A549 (cell line): ENCODE measurements at regions not wholly inside any gene's neighbourhood (a gene's known extent, or its start where the extent isn't known, plus 50 kb on each side); places are given as distances from the start of the nearest gene placed in this dataset.

ENCODE experiments used
- ATAC-seq, 2 experiments: fragments of 200-7000 bp in 1 of 2; fragments of >200 bp in 1 of 2; cut with Nextera tagmentation in 1 of 2; cut with Tn5 transposase in 1 of 2; 3 replicates each; pipeline versions ENCODE4 v1.8.0 to v1.9.1; 2018 to 2020; ENCODE audit warnings: mild to moderate bottlenecking in 1 of 2, moderate library complexity in 1 of 2
- CTCF ChIA-PET: fragments of 300-600 bp; sonication (Branson Sonifier 250); formaldehyde crosslinking; extraction: SDS; loops from one replicate; lab custom pipeline; 2021; ENCODE audit warnings: antibody characterized with exemption, inconsistent platforms; lab: Yijun Ruan, JAX
- POLR2A ChIA-PET: fragments of 350-600 bp; formaldehyde crosslinking; extraction: SDS; loops from one replicate; lab custom pipeline; 2021; ENCODE audit warnings: antibody characterized with exemption, inconsistent platforms; lab: Yijun Ruan, JAX
- DNase-seq, 2 experiments: peaks; one replicate each; pipeline versions ENCODE4 v3.0.0 to v3.0.0-alpha.2; 2011 to 2016; ENCODE audit warnings: low read depth in 1 of 2, low spot score in 1 of 2
- FAIRE-seq: peaks from 2 replicates; lab custom pipeline; 2011; peaks lifted over from hg19 to GRCh38; lab: Jason Lieb, UNC
- H3K27ac ChIP-seq, 2 experiments: fragments of >200 bp; sonication (Bioruptor Twin); formaldehyde crosslinking; 3 replicates each; pipeline ENCODE4 v1.5.1; 2016 to 2017
- H3K4me1 ChIP-seq: fragments of >200 bp; sonication (Bioruptor Twin); formaldehyde crosslinking; 3 replicates; pipeline ENCODE4 v1.6.1; 2016
- H3K4me2 ChIP-seq: fragments of >200 bp; sonication (Bioruptor Twin); formaldehyde crosslinking; 3 replicates; pipeline ENCODE4 v1.6.1; 2016
- H3K4me3 ChIP-seq: fragments of >200 bp; sonication (Bioruptor Twin); formaldehyde crosslinking; 3 replicates; pipeline ENCODE4 v1.5.1; 2016
- H3K9me3 ChIP-seq: fragments of >200 bp; sonication (Bioruptor Twin); formaldehyde crosslinking; 3 replicates; pipeline ENCODE4 v1.6.1; 2016
- BHLHE40 ChIP-seq: IDR thresholded peaks from 2 replicates; pipeline ENCODE4 v1.6.1; 2012; ENCODE audit warnings: low read depth, low read length, inconsistent platforms
- CBX8 ChIP-seq: fragments of 200-600 bp; sonication (generic); IDR thresholded peaks from 2 replicates; pipeline ENCODE4 v1.6.1; 2016
- E2F6 ChIP-seq: IDR thresholded peaks from 2 replicates; pipeline ENCODE4 v1.6.1; 2012; ENCODE audit warnings: low read depth, borderline replicate concordance
- EHF ChIP-seq: fragments of 250-450 bp; sonication (Bioruptor Pico); IDR thresholded peaks from 2 replicates; pipeline ENCODE4 v1.5.0; 2020; ENCODE audit warnings: mild to moderate bottlenecking
- HMGXB4 ChIP-seq: fragments of 250-450 bp; sonication (Bioruptor Pico); IDR thresholded peaks from 2 replicates; pipeline ENCODE4 v1.5.0; 2021; ENCODE audit warnings: mild to moderate bottlenecking, moderate library complexity, borderline replicate concordance
- MAFK ChIP-seq: fragments of 450-650 bp; IDR thresholded peaks from 2 replicates; pipeline ENCODE4 v1.6.1; 2014; ENCODE audit not compliant: partially characterized antibody
- MAX ChIP-seq: IDR thresholded peaks from 2 replicates; pipeline ENCODE4 v1.6.1; 2012
- MYC ChIP-seq: IDR thresholded peaks from 2 replicates; pipeline ENCODE4 v1.6.1; 2012; ENCODE audit warnings: mild to moderate bottlenecking, inconsistent platforms, low read length, improper control_type of control experiment, borderline replicate concordance
- POLR2AphosphoS2 ChIP-seq: conservative IDR thresholded peaks from 2 replicates; pipeline ENCODE4 v1.6.1; 2012; ENCODE audit warnings: low read length, improper control_type of control experiment, inconsistent platforms
- RAD21 ChIP-seq, 2 experiments: fragments of >200 bp in 1 of 2; sonication (Bioruptor Twin) in 1 of 2; formaldehyde crosslinking in 1 of 2; IDR thresholded peaks in 1 of 2; conservative IDR thresholded peaks in 1 of 2; 2 replicates in 1 of 2; 3 replicates in 1 of 2; pipeline ENCODE4 v1.6.1; 2012 to 2018; ENCODE audit warnings: inconsistent platforms in 1 of 2
- RARB ChIP-seq: fragments of 250-450 bp; sonication (Bioruptor Pico); IDR thresholded peaks from 2 replicates; pipeline ENCODE4 v1.8.0; 2021; ENCODE audit warnings: mild to moderate bottlenecking, moderate library complexity
- REST ChIP-seq: fragments of 200-600 bp; sonication (generic); IDR thresholded peaks from 2 replicates; pipeline ENCODE4 v1.6.1; 2016; ENCODE audit warnings: antibody characterized with exemption, mild to moderate bottlenecking, moderate library complexity
- RNF2 ChIP-seq: fragments of 200-600 bp; sonication (generic); IDR thresholded peaks from 2 replicates; pipeline ENCODE4 v1.6.1; 2016; ENCODE audit warnings: low read depth, mild to moderate bottlenecking, antibody characterized with exemption, moderate library complexity, borderline replicate concordance
- SMC3 ChIP-seq: fragments of >200 bp; sonication (Bioruptor Twin); formaldehyde crosslinking; IDR thresholded peaks from 3 replicates; pipeline ENCODE4 v1.6.1; 2018; ENCODE audit warnings: inconsistent platforms
- SREBF2 ChIP-seq: fragments of 450-650 bp; IDR thresholded peaks from 2 replicates; pipeline ENCODE4 v1.6.1; 2014; ENCODE audit warnings: mild to moderate bottlenecking, moderate library complexity
- USF2 ChIP-seq: fragments of 450-650 bp; IDR thresholded peaks from 2 replicates; pipeline ENCODE4 v1.6.1; 2014; ENCODE audit warnings: antibody characterized with exemption
- ZSCAN20 ChIP-seq: fragments of 250-450 bp; sonication (Bioruptor Pico); IDR thresholded peaks from 2 replicates; pipeline ENCODE4 v1.8.0; 2022; ENCODE audit warnings: mild to moderate bottlenecking, moderate library complexity
- WGBS: methylation state at CpG from one replicate; pipeline ENCODE4 v1.1.6; 2017; ENCODE audit errors: missing lambda C conversion rate; 5-methylcytosine and 5-hydroxymethylcytosine counted together

- DNase-seq (no peak), FAIRE-seq (no peak), ATAC-seq (no peak)
- Histone ChIP-seq H3K9me3 (no peaks in the 10 kb centered on the region), H3K4me3 (no peak overlapping the region), H3K27ac (no peak overlapping the region), H3K4me2 (no peak overlapping the region), H3K4me1 (no peaks in the 10 kb centered on the region)
- WGBS = 71% methylated on average over 6 of the region's 6 CpGs
- ChIA-PET POLR2A (no interaction called here), CTCF (no interaction called here)
- TF ChIP-seq POLR2AphosphoS2 = no peak
- TF ChIP-seq MAFK = no peak
- TF ChIP-seq E2F6 = no peak
Observed at GRCh38 chr6:140980265-140980887, 1152.3 kb upstream of the GJE1 start.

- Histone ChIP-seq H3K27ac (no peak overlapping the region), H3K4me1 (no peaks in the 10 kb centered on the region), H3K4me3 (no peak overlapping the region), H3K9me3 (no peaks in the 10 kb centered on the region), H3K4me2 (no peak overlapping the region)
- DNase-seq (no peak), ATAC-seq (no peak), FAIRE-seq (no peak)
- TF ChIP-seq RARB (CRISPR knock-in tag) = no peak
- TF ChIP-seq USF2 = no peak
- no peak for TF ChIP-seq MYC
- TF ChIP-seq CBX8 = no peak
- TF ChIP-seq REST = no peak
- TF ChIP-seq RAD21 (conservative IDR thresholded peaks at IDR 0.05 in 1 of 2, IDR thresholded peaks at IDR 0.05 in 1 of 2) = no peak
- TF ChIP-seq HMGXB4 (CRISPR knock-in tag) = no peak
- no peak for TF ChIP-seq RNF2
- TF ChIP-seq BHLHE40 = no peak
- TF ChIP-seq EHF = no peak
- TF ChIP-seq SMC3 = no peak
- TF ChIP-seq ZSCAN20 (CRISPR knock-in tag) = no peak
- WGBS = 60% methylated on average over 4 of the region's 4 CpGs
- ChIA-PET CTCF (no interaction called here), POLR2A (no interaction called here)
Observed at GRCh38 chr6:140979642-140980091, 1153.1 kb upstream of the GJE1 start.

GRCh38 chr6:140977403-140977802, 1155.3 kb upstream of the GJE1 start:
- ATAC-seq (no peak), FAIRE-seq (no peak), DNase-seq (no peak)
- no peak for TF ChIP-seq EHF
- no peak for TF ChIP-seq MYC
- no peak for TF ChIP-seq SREBF2
- no peak for TF ChIP-seq MAX
- no peak for TF ChIP-seq USF2
- Histone ChIP-seq H3K4me2 (no peak overlapping the region), H3K27ac (no peak overlapping the region), H3K9me3 (no peaks in the 10 kb centered on the region), H3K4me1 (no peaks in the 10 kb centered on the region), H3K4me3 (no peak overlapping the region)
- 43% methylated on average over 2 of the region's 2 CpGs for WGBS
- POLR2A ChIA-PET = no interaction called here
- CTCF ChIA-PET = no interaction called here
